Neural cell (in vitro differentiated cells): ENCODE measurements at regions not wholly inside any gene's neighbourhood (a gene's known extent, or its start where the extent isn't known, plus 50 kb on each side); places are given as distances from the start of the nearest gene placed in this dataset.

ENCODE experiments used
- H2AFZ ChIP-seq: fragments of 200-600, 300-800 bp; sonication (generic), shearing (Covaris generic); 2 replicates; pipeline ENCODE4 v1.6.0; 2014; ENCODE audit warnings: low read depth, mild to moderate bottlenecking, antibody characterized with exemption, low read length, moderate library complexity
- H3F3A ChIP-seq: fragments of 200-600 bp; shearing (Covaris generic); 2 replicates; pipeline ENCODE4 v1.6.1; 2016; ENCODE audit warnings: mild to moderate bottlenecking, moderate library complexity, mixed read lengths, antibody characterized with exemption, low read length; ENCODE audit not compliant: insufficient read depth, poor library complexity, severe bottlenecking
- H3K27ac ChIP-seq: fragments of 200-600, 300-800 bp; sonication (generic), shearing (Covaris generic); 2 replicates; pipeline ENCODE4 v1.5.1; 2014; ENCODE audit warnings: mild to moderate bottlenecking, low read length, moderate library complexity
- H3K27me3 ChIP-seq: fragments of 300-800, 200-600 bp; sonication (generic), shearing (Covaris generic); 2 replicates; pipeline ENCODE4 v1.6.0; 2014; ENCODE audit warnings: mild to moderate bottlenecking, low read depth, low read length, moderate library complexity; ENCODE audit not compliant: insufficient read depth
- H3K36me3 ChIP-seq: fragments of 300-800, 200-600 bp; sonication (generic), shearing (Covaris generic); 2 replicates; pipeline ENCODE4 v1.5.1; 2014; ENCODE audit warnings: mild to moderate bottlenecking, antibody characterized with exemption, low read length, moderate library complexity; ENCODE audit not compliant: insufficient read depth
- H3K4me2 ChIP-seq: fragments of 300-800, 200-600 bp; sonication (generic), shearing (Covaris generic); 2 replicates; pipeline ENCODE4 v1.6.0; 2014; ENCODE audit warnings: mild to moderate bottlenecking, low read length
- H3K4me3 ChIP-seq: fragments of 300-800, 200-600 bp; sonication (generic), shearing (Covaris generic); 2 replicates; pipeline ENCODE4 v1.5.1; 2014; ENCODE audit warnings: mild to moderate bottlenecking, low read length, moderate library complexity
- H3K79me2 ChIP-seq: fragments of 200-600 bp; shearing (Covaris generic); replicated peaks from 2 replicates; pipeline ENCODE4 v1.6.0; 2014; ENCODE audit warnings: mild to moderate bottlenecking, low read length, moderate library complexity; ENCODE audit not compliant: insufficient read depth
- H3K9ac ChIP-seq: fragments of 300-800, 200-600 bp; sonication (generic), shearing (Covaris generic); 2 replicates; pipeline ENCODE4 v1.6.1; 2016; ENCODE audit warnings: mild to moderate bottlenecking, low read length, mixed read lengths
- H3K9me2 ChIP-seq: fragments of 200-600 bp; shearing (Covaris generic); 2 replicates; pipeline ENCODE4 v1.6.1; 2016; ENCODE audit warnings: mild to moderate bottlenecking, low read length, mixed read lengths; ENCODE audit not compliant: insufficient read depth
- H3K9me3 ChIP-seq: fragments of 200-600, 300-800 bp; sonication (generic), shearing (Covaris generic); 2 replicates; pipeline ENCODE4 v1.6.1; 2016; ENCODE audit warnings: mild to moderate bottlenecking, mixed run types, low read length, moderate library complexity, mixed read lengths
- H4K20me1 ChIP-seq: fragments of 200-600 bp; shearing (Covaris generic); 2 replicates; pipeline ENCODE4 v1.6.1; 2016; ENCODE audit warnings: mild to moderate bottlenecking, mixed run types; ENCODE audit not compliant: insufficient read depth
- EP300 ChIP-seq: fragments of 450-650 bp; conservative IDR thresholded peaks from 2 replicates; pipeline ENCODE4 v1.6.1; 2014; ENCODE audit warnings: antibody characterized with exemption, mild to moderate bottlenecking, moderate library complexity; ENCODE audit not compliant: poor library complexity, severe bottlenecking
- EZH2 ChIP-seq: fragments of 200-600, 300-800 bp; shearing (Covaris generic), sonication (generic); IDR thresholded peaks from 2 replicates; pipeline ENCODE4 v1.6.1; 2014; ENCODE audit warnings: antibody characterized with exemption, low read length, borderline replicate concordance, mild to moderate bottlenecking; ENCODE audit not compliant: insufficient read depth, poor library complexity, severe bottlenecking
- MXI1 ChIP-seq: fragments of 450-650 bp; conservative IDR thresholded peaks from 2 replicates; pipeline ENCODE4 v1.6.1; 2014; ENCODE audit warnings: antibody characterized with exemption, mild to moderate bottlenecking; ENCODE audit not compliant: poor library complexity, severe bottlenecking
- POLR2AphosphoS5 ChIP-seq: IDR thresholded peaks from 2 replicates; pipeline ENCODE4 v1.6.1; 2012
- RAD21 ChIP-seq: fragments of 450-650 bp; conservative IDR thresholded peaks from 2 replicates; pipeline ENCODE4 v1.6.1; 2014; ENCODE audit warnings: antibody characterized with exemption, mild to moderate bottlenecking, moderate library complexity
- SMC3 ChIP-seq: fragments of 450-650 bp; conservative IDR thresholded peaks from 2 replicates; pipeline ENCODE4 v1.6.1; 2014; ENCODE audit warnings: antibody characterized with exemption, mild to moderate bottlenecking, moderate library complexity; ENCODE audit not compliant: poor library complexity
- TAF1 ChIP-seq: IDR thresholded peaks from 2 replicates; pipeline ENCODE4 v1.6.1; 2012; ENCODE audit warnings: low read depth
- TF ChIP-seq, protein P1 (sequence below): fragments of 450-650 bp; IDR thresholded peaks from 2 replicates; pipeline ENCODE4 v1.5.1; 2014; ENCODE audit warnings: antibody characterized with exemption, mild to moderate bottlenecking, moderate library complexity; ENCODE audit not compliant: poor library complexity, severe bottlenecking
- TF ChIP-seq, protein P2 (sequence below): IDR thresholded peaks from 2 replicates; pipeline ENCODE4 v1.6.1; 2012; ENCODE audit warnings: borderline replicate concordance

DNA sequence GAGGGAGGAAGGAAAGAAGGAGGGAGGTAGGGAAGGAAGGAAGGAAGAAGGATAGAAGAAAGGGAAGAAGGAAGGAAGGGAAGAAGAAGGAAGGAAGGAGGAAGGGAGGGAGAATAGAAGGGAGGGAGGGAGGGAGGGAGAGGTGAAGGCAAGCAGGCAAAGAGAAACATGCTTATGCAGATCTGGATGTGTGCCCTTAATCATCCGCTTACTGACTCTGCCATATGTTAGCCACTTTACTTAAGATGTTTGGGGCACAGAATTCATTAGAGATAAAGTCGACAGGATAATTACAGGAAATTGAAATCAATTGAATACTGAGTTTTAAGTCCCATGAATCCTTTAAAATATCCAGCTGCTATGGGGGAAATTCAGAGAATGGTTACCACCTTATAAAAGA is 334.2 kb downstream of the GRB14 start:
- no peaks in the 10 kb centered on the region for H3K27me3 ChIP-seq
- no peaks in the 10 kb centered on the region for H3K79me2 ChIP-seq
- H2AFZ ChIP-seq, result no peak overlapping the region
- no peak overlapping the region for H3K4me3 ChIP-seq
- no peak overlapping the region for H3K9ac ChIP-seq
- no peak overlapping the region for H3K4me2 ChIP-seq
- H3K9me3 ChIP-seq, result no peaks in the 10 kb centered on the region
- no peaks in the 10 kb centered on the region for H3K36me3 ChIP-seq
- no peaks in the 10 kb centered on the region for H3K9me2 ChIP-seq
- no peaks in the 10 kb centered on the region for H3F3A ChIP-seq
- TF ChIP-seq RAD21 (no peak), POLR2AphosphoS5 (no peak), EP300 (no peak)
- TF ChIP-seq, protein P1, sequence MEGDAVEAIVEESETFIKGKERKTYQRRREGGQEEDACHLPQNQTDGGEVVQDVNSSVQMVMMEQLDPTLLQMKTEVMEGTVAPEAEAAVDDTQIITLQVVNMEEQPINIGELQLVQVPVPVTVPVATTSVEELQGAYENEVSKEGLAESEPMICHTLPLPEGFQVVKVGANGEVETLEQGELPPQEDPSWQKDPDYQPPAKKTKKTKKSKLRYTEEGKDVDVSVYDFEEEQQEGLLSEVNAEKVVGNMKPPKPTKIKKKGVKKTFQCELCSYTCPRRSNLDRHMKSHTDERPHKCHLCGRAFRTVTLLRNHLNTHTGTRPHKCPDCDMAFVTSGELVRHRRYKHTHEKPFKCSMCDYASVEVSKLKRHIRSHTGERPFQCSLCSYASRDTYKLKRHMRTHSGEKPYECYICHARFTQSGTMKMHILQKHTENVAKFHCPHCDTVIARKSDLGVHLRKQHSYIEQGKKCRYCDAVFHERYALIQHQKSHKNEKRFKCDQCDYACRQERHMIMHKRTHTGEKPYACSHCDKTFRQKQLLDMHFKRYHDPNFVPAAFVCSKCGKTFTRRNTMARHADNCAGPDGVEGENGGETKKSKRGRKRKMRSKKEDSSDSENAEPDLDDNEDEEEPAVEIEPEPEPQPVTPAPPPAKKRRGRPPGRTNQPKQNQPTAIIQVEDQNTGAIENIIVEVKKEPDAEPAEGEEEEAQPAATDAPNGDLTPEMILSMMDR, result no peak
- no peak overlapping the region for H3K27ac ChIP-seq
- no peaks in the 10 kb centered on the region for H4K20me1 ChIP-seq

DNA sequence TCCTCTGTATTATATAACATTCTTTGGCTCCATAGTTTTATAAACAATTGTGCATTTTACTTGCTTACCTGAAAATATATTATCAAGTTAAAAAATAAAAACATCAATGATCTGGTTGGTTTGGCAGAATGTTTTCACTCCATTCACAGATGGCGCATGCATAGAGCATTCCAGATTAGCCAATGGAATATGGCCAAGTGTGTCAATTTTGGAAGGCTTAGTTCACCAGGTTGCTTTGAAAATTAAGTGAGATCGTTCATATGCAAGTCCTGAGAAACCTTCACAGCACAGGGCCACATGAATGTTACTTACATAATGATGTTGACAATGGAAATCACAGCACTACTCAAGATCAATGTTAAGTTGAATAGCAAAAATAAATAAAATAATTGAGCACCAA is 335.7 kb downstream of the GRB14 start:
- Histone ChIP-seq H3K9ac (no peak overlapping the region), H3K4me3 (no peak overlapping the region), H3F3A (no peaks in the 10 kb centered on the region), H3K27ac (no peak overlapping the region), H3K9me3 (no peaks in the 10 kb centered on the region), H2AFZ (no peak overlapping the region), H3K4me2 (no peak overlapping the region), H3K36me3 (no peaks in the 10 kb centered on the region), H4K20me1 (no peaks in the 10 kb centered on the region), H3K79me2 (no peaks in the 10 kb centered on the region), H3K27me3 (no peaks in the 10 kb centered on the region), H3K9me2 (no peaks in the 10 kb centered on the region)
- TF ChIP-seq TAF1 (no peak), POLR2AphosphoS5 (no peak), EP300 (no peak), MXI1 (no peak), SMC3 (no peak), EZH2 (no peak)
- TF ChIP-seq, protein P2, sequence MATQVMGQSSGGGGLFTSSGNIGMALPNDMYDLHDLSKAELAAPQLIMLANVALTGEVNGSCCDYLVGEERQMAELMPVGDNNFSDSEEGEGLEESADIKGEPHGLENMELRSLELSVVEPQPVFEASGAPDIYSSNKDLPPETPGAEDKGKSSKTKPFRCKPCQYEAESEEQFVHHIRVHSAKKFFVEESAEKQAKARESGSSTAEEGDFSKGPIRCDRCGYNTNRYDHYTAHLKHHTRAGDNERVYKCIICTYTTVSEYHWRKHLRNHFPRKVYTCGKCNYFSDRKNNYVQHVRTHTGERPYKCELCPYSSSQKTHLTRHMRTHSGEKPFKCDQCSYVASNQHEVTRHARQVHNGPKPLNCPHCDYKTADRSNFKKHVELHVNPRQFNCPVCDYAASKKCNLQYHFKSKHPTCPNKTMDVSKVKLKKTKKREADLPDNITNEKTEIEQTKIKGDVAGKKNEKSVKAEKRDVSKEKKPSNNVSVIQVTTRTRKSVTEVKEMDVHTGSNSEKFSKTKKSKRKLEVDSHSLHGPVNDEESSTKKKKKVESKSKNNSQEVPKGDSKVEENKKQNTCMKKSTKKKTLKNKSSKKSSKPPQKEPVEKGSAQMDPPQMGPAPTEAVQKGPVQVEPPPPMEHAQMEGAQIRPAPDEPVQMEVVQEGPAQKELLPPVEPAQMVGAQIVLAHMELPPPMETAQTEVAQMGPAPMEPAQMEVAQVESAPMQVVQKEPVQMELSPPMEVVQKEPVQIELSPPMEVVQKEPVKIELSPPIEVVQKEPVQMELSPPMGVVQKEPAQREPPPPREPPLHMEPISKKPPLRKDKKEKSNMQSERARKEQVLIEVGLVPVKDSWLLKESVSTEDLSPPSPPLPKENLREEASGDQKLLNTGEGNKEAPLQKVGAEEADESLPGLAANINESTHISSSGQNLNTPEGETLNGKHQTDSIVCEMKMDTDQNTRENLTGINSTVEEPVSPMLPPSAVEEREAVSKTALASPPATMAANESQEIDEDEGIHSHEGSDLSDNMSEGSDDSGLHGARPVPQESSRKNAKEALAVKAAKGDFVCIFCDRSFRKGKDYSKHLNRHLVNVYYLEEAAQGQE, result no peak
- TF ChIP-seq, protein P1, result no peak
